ENCODE measurements at regions not wholly inside any gene's neighbourhood (a gene's known extent, or its start where the extent isn't known, plus 50 kb on each side); places are given as distances from the start of the nearest gene placed in this dataset.
"Not testable (repeated sequence)": the region's sequence is repeated elsewhere in the genome, so short reads cannot be mapped to it uniquely, and the experiment has no call there.

- DNase-seq, result not testable (repeated sequence)
These were observed 162.6 kb upstream of the JADE1 start for GRCh38 chr4:128646893-128647292.

GRCh38 chr4:128644693-128645654, 164.5 kb upstream of the JADE1 start:
- DNase-seq, result not testable (repeated sequence)

GRCh38 chr4:128644107-128644506, 165.4 kb upstream of the JADE1 start:
- not testable (repeated sequence) for DNase-seq

- DNase-seq, result not testable (repeated sequence)
These were observed 167.9 kb upstream of the JADE1 start for GRCh38 chr4:128641566-128641965.

- peak; percentile 60 for DNase-seq
These were observed 169.8 kb upstream of the JADE1 start for GRCh38 chr4:128639541-128640270.

GRCh38 chr4:128636906-128637305, 172.6 kb upstream of the JADE1 start:
- no peak for DNase-seq

GRCh38 chr4:128635955-128636560, 173.4 kb upstream of the JADE1 start:
- DNase-seq, result no peak

- DNase-seq, result no peak
These were observed 174.2 kb upstream of the JADE1 start for GRCh38 chr4:128635141-128635954.

GRCh38 chr4:128633067-128633466, 176.4 kb upstream of the JADE1 start:
- no peak for DNase-seq

- DNase-seq, result no peak
These were observed 178.6 kb upstream of the JADE1 start for GRCh38 chr4:128630871-128631270.

GRCh38 chr4:128623508-128624215, 185.8 kb upstream of the JADE1 start:
- DNase-seq, result no peak

GRCh38 chr4:128620279-128620965, 189.1 kb upstream of the JADE1 start:
- DNase-seq, result not testable (repeated sequence)

- DNase-seq, result no peak
These were observed 194.3 kb upstream of the JADE1 start for GRCh38 chr4:128615197-128615596.

- no peak for DNase-seq
These were observed 201.5 kb upstream of the JADE1 start for GRCh38 chr4:128608006-128608405.

- no peak for DNase-seq
These were observed 203.3 kb upstream of the JADE1 start for GRCh38 chr4:128606173-128606572.

- no peak for DNase-seq
These were observed 204.7 kb upstream of the JADE1 start for GRCh38 chr4:128604840-128605239.

- DNase-seq, result no peak
These were observed 205.3 kb upstream of the JADE1 start for GRCh38 chr4:128604204-128604603.

GRCh38 chr4:128603081-128603480, 206.4 kb upstream of the JADE1 start:
- DNase-seq, result no peak

- no peak for DNase-seq
These were observed 207.4 kb upstream of the JADE1 start for GRCh38 chr4:128601991-128602695.
